Thoracic aorta (tissue), 2 donors: ENCODE measurements at regions not wholly inside any gene's neighbourhood (a gene's known extent, or its start where the extent isn't known, plus 50 kb on each side); places are given as distances from the start of the nearest gene placed in this dataset.

ENCODE experiments used
- ATAC-seq: fragments of 150-250 bp; one replicate; pipeline ENCODE4 v1.8.0; 2017; ENCODE audit warnings: low read depth; ENCODE audit not compliant: insufficient number of reproducible peaks, low FRiP score
- DNase-seq: peaks from one replicate; pipeline ENCODE4 v3.0.0-alpha.2; 2020; ENCODE audit warnings: low spot score
- H3K27ac ChIP-seq, 2 donors: fragments of 200-600 bp; sonication (generic); 1 replicate in 1 of 2; 2 replicates in 1 of 2; pipeline ENCODE4 v1.5.1; 2016; ENCODE audit warnings: mild to moderate bottlenecking in 2 of 2, moderate library complexity in 2 of 2
- H3K27me3 ChIP-seq: fragments of 200-600 bp; sonication (generic); replicated peaks from 2 replicates; pipeline ENCODE4 v1.6.0; 2016; ENCODE audit warnings: mild to moderate bottlenecking; ENCODE audit not compliant: insufficient read depth
- H3K36me3 ChIP-seq: fragments of 200-600 bp; sonication (generic); one replicate; pipeline ENCODE4 v1.5.1; 2016
- H3K4me1 ChIP-seq, 2 donors: fragments of 200-600 bp; sonication (generic); 1 replicate in 1 of 2; 2 replicates in 1 of 2; pipeline versions ENCODE4 v1.5.1 to v1.6.0; 2016; ENCODE audit warnings: low read depth in 2 of 2, mild to moderate bottlenecking in 1 of 2; ENCODE audit not compliant: control insufficient read depth in 1 of 2
- H3K4me3 ChIP-seq: fragments of 200-600 bp; sonication (generic); 2 replicates; pipeline ENCODE4 v1.5.1; 2016; ENCODE audit warnings: mild to moderate bottlenecking
- H3K9me3 ChIP-seq: fragments of 200-600 bp; sonication (generic); 2 replicates; pipeline ENCODE4 v1.5.1; 2016
- TF ChIP-seq, protein P1 (sequence below): fragments of 200-600 bp; sonication (generic); IDR thresholded peaks from one replicate; pipeline ENCODE4 v1.5.1; 2019; ENCODE audit warnings: antibody characterized with exemption

- no peaks in the 10 kb centered on the region for H3K36me3 ChIP-seq
- H3K4me3 ChIP-seq: no peak overlapping the region
- no peaks in the 10 kb centered on the region for H3K27me3 ChIP-seq
- H3K9me3 ChIP-seq: no peaks in the 10 kb centered on the region
- H3K4me1 ChIP-seq: peaks cover 2 to 13% of the 10 kb centered on the region in 2 donors
- ATAC-seq: no peak
- TF ChIP-seq, protein P1, sequence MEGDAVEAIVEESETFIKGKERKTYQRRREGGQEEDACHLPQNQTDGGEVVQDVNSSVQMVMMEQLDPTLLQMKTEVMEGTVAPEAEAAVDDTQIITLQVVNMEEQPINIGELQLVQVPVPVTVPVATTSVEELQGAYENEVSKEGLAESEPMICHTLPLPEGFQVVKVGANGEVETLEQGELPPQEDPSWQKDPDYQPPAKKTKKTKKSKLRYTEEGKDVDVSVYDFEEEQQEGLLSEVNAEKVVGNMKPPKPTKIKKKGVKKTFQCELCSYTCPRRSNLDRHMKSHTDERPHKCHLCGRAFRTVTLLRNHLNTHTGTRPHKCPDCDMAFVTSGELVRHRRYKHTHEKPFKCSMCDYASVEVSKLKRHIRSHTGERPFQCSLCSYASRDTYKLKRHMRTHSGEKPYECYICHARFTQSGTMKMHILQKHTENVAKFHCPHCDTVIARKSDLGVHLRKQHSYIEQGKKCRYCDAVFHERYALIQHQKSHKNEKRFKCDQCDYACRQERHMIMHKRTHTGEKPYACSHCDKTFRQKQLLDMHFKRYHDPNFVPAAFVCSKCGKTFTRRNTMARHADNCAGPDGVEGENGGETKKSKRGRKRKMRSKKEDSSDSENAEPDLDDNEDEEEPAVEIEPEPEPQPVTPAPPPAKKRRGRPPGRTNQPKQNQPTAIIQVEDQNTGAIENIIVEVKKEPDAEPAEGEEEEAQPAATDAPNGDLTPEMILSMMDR: no peak
- DNase-seq: no peak
- H3K27ac ChIP-seq: no peak overlapping the region
Measured at GRCh38 chr9:89994988-89995613, 390.3 kb downstream of the GADD45G start.

DNA sequence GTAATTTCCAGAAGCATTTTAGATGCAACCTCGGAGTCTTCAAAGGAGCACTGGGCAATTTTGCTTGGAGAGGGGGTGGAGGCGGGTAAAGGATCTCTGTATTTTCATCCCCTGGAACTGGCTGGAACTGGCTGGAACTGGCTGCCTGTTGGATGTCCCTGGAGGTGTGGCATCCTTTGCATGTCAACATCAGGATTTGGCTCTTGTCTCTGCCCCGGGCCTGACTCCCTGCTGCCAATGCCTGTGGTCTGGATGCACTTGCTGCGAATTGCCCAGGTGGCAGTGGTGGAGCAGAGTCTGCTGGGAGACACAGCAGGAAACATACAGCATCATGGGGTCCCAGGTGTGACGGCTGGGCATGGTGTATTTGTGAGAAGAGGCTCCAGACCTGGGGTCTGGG, 391.3 kb downstream of the GADD45G start:
- no peak for ATAC-seq
- Histone ChIP-seq H3K27me3 (no peaks in the 10 kb centered on the region), H3K4me1 (peaks cover 11 to 23% of the 10 kb centered on the region in 2 donors), H3K9me3 (no peaks in the 10 kb centered on the region), H3K36me3 (no peaks in the 10 kb centered on the region), H3K4me3 (no peak overlapping the region), H3K27ac (no peak overlapping the region)
- no peak for DNase-seq
- TF ChIP-seq, protein P1: no peak

- TF ChIP-seq, protein P1: no peak
- Histone ChIP-seq H3K4me3 (no peak overlapping the region), H3K27me3 (no peaks in the 10 kb centered on the region), H3K4me1 (peaks cover 14 to 29% of the 10 kb centered on the region in 2 donors), H3K36me3 (no peaks in the 10 kb centered on the region), H3K9me3 (no peaks in the 10 kb centered on the region), H3K27ac (no peak overlapping the region)
- DNase-seq: no peak
- no peak for ATAC-seq
Measured at GRCh38 chr9:89996773-89997172, 392.0 kb downstream of the GADD45G start.

DNA sequence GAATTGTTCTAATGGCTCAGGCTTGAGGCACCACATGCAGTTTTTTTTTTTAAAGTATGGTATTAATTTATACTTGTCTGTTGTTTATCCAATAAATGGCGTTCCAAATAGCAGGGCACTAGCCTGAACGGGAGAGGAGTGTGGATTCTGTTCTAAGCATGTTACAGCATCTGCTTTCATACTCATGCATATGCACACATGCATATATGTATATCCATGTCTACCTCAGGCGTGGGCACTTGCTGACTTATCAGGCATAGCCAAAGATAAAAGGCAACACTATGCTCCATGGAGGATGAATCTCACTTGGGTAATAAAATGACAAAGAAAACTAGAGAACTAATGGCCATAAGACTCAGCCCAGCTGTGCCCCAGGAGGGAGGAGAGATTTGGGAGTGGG, 393.8 kb downstream of the GADD45G start:
- H3K27me3 ChIP-seq: no peaks in the 10 kb centered on the region
- TF ChIP-seq, protein P1: no peak
- H3K4me1 ChIP-seq: peaks cover 24 to 44% of the 10 kb centered on the region in 2 donors
- no peak for ATAC-seq
- H3K4me3 ChIP-seq: no peak overlapping the region
- no peaks in the 10 kb centered on the region for H3K9me3 ChIP-seq
- no peak for DNase-seq
- H3K27ac ChIP-seq: no peak overlapping the region
- H3K36me3 ChIP-seq: no peaks in the 10 kb centered on the region

DNA sequence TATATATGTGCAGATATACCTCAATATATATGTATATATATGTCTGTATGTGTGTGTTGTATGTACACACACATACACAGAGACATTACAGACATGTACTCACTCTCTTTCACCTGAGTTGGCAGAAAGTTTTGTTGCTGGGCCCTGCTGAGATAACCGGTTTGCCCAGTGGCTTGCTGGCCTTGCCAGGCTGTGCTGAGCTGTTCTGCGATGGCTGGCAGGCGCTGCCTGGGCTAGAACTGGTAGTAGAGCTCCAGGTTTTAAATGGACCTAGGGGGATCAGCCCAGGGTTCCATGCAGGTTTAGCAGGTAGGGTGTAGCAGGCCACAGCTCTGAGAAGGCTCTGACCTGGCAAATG, 394.3 kb downstream of the GADD45G start:
- TF ChIP-seq, protein P1: no peak
- Histone ChIP-seq H3K27me3 (no peaks in the 10 kb centered on the region), H3K36me3 (no peaks in the 10 kb centered on the region), H3K27ac (peak overlapping the region; percentile 59 to 60), H3K4me1 (peaks cover 22 to 49% of the 10 kb centered on the region in 2 donors), H3K4me3 (no peak overlapping the region), H3K9me3 (no peaks in the 10 kb centered on the region)
- ATAC-seq (no peak), DNase-seq (no peak)
